ENCODE measurements at regions not wholly inside any gene's neighbourhood (a gene's known extent, or its start where the extent isn't known, plus 50 kb on each side); places are given as distances from the start of the nearest gene placed in this dataset.
"Not testable (repeated sequence)": the region's sequence is repeated elsewhere in the genome, so short reads cannot be mapped to it uniquely, and the experiment has no call there.

DNA sequence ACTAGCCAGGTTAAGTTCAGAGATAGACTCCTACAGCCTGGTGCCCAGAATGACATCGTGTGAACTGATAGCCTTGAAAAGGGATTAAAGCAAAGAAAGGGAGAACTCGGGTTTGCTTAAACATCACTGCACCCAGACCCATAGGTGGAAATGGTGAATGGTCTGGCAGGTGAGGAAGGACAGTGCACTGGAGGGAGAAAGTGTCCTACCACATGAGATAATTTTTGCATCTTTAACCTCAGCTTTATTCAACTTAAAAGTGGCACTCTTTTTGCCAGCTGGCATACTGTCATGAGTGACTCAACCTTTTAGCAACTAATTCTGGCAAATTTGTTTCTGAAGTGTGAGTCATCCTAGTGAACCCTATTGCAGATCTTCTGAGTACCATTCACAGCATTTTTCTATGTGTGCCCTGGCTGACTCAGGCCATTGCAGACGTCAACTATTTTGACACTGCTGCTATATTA lies 53.0 kb upstream of the DAPP1 start:
- DNase-seq (ENCODE audit: low read depth): peak; percentile 89

DNA sequence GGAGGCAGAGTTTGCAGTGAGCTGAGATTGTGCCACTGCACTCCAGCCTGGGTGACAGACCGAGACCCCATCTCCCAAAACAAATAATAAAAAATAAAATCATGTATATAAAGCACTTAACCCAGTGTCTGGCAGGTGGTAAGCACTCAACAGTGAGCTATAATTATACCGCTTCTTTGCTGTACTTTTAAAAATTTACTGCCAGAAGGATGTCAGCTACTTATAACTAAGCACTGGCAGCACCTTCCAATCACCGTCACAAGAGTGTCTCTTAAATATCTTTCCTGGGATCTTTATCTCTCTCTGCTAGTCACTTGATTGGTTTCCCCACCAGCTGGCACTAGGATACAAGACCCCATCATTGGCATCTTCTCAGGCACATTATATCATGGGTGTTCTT lies 53.9 kb upstream of the DAPP1 start:
- DNase-seq (ENCODE audit: low read depth): no peak

DNA sequence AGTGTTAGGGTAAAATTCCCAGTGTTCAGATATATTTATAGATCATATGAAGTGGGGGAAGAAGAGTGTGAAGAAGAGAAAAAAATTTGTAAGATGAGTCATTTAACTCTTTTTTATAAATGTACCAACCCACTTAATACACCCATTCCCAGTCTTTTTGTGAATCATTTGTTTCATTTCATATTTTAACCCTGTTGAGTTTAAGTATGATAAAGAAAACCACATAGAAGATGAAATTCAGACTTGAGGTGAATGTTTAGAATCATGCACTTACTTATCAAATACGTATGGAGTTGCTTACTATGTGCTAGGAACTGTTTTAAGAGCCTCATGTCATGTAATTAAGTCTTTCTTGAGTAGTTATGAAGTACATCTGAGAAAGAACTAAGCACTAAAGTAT lies 56.6 kb upstream of the DAPP1 start:
- no peak for DNase-seq (ENCODE audit: low read depth)

DNA sequence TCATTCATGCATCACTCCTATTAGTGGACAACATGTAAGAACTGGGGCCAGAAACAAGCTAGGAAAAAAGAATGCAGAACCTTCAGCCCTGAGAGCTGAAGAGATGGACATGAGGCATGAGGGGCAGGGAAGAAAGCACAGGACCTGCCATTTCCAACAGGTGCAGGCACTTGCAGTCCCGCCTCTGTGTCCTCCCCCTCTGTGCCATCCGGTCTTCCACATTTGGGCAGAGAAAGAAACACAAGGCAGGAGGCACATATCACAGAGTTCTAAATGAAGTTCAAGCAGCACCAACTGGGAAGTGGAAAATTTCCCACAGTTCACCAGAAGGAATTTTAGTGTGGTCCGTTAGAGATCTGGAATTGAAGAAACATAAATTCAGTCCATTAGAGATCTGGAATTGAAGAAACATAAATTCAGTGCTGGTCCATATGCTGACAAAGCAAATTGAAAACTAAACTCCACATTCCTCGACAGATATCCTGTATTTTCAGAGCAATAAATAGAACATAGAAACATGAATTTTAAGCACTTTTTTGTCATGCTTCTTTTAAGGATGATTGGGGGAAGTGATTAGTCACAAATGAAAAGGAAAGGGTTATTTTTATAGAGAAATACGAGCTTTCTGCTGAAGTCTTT lies 57.2 kb upstream of the DAPP1 start:
- no peak for DNase-seq (ENCODE audit: low read depth)

GRCh38 chr4:99755223-99755944 lies 61.2 kb upstream of the DAPP1 start:
- DNase-seq (ENCODE audit: low read depth): no peak

DNA sequence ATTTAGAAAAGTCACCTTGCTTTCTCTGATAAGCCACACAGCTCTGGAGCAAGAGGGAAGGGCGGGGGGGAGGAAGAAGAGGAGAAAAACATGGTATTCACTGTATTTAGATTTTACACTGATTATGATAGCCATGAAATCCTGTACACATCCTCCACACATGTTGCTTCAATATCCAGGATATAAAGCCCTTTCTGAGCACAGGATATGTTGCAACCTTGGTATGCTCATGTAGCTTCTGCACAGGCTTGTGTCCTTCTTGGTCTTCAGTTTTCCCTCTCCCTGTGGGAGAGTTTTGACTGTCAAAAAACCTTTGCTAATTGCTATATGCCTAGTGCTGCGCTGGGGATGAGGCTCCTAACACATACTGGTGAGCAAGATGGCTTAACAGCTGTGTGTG lies 61.9 kb upstream of the DAPP1 start:
- DNase-seq (ENCODE audit: low read depth): no peak

DNA sequence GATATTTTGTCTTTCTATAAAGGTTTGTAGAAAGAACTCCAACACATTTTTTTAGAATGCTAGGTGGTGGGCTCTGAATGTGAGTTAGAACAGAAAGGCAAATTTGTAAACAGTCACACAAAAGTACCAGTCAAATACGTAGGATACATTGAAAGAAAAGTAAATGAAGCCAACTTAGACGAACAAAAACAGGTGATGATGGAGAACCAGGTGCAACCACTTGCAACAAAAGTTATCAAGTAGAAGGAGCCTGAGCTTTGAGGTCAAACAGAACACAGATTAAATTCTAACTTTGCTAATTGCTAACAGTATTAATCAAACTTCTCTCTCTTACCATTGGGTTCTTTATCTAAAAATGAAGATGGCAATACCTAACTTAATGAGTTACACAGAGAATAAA lies 62.7 kb upstream of the DAPP1 start:
- DNase-seq (ENCODE audit: low read depth): no peak

DNA sequence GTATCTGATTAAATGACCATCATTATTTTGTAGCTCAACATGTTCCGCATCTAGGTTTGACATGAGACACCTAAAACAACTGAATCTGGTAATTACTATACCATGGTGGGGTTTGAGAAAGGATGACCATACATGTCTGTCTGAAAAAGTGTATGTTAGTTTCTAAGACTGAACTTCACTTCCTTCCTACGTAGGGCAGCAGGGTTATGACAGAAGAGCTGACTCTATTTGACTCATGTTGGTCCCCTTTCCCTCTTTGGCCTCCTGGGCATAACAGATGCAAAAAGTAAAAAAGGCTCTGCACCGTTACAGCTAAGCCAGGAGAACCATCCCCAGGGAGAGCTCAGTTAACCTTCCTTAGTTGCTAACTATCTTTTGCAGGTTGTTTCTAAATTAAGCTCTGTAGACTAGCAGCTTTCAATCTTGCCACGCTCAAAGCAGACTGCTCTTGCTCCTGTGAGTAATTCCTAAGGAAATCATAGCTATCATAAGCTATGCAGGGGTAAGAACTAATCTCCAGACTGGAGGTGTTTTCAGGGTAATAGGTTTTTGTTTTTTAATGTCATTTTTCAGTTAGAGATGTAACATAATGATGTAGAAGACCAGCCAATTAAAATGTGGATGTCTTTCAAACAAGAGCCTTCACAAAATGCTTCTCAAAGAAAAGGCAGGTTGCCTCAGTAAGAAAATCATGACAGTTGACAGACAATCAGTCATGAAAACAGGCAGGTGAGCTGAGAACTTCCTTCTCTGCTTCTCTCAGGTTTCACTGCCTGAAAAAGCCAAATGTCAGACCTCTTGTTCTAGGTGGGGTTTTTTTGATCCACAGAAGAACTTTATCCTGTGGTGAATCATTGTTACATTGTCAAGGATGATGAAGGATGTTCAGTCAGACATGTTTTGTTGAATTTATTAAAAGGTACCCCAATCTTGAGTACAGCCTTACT lies 66.9 kb upstream of the DAPP1 start:
- no peak for DNase-seq (ENCODE audit: low read depth)

DNA sequence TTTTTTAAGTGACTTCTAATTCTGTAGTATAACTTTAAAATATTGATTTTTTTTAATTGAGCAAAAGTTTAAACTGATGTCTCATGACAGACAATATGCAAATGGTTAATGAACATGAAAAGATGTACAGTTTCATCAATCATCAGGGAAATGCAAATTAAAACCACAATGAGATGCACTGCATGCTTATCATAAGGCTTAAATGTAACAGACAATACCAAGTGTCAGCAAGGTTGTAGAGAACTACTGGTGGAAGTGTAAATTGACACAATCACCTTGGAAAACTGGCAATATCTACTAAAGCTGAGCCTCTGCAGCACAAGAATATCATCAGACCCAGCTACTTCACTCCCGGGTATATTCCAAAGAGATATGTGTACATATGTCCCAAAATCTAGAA lies 70.2 kb upstream of the DAPP1 start:
- DNase-seq (ENCODE audit: low read depth): no peak

- no peak for DNase-seq (ENCODE audit: low read depth)
Measured at GRCh38 chr4:99736846-99737245, 79.2 kb upstream of the C4orf54 start.

DNA sequence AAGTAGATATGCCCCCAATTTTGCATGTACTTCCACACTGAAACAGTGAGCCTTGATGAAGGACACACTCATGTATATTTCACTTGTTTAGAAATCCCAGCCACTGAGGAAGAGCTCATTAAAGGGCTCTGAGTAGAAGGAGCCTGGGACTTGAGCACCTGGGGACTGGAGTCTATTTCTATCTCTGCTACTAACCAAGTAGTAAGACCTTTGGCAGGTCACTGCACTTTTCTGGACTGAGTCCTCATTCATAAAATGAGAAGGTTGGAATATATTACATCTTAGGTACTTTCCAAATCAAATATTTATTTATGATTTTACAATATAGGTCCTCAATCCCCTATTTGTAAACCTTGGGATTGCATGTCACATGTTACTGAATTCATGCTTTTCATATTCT lies 78.2 kb upstream of the C4orf54 start:
- DNase-seq (ENCODE audit: low read depth): no peak

GRCh38 chr4:99734583-99735322 lies 77.1 kb upstream of the C4orf54 start:
- DNase-seq (ENCODE audit: low read depth): no peak

DNA sequence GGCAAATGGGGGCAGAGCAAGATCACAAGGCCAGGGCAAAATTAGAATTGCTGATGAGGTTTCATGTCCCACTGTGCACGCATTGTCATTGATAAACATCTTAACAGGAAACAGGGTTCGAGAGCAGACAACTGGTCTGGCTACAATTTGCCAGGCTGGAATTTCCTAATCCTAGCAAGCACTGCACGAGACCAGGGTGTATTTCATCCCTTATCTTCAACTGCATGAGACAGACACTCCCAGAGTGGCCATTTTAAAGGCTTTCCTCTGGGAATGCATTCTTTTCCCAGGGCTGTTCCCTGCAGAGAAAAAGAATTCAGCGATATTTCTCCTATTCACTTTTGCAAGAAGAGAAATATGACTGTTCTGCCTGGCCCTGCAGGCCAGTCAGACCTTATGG lies 75.8 kb upstream of the C4orf54 start:
- DNase-seq (ENCODE audit: low read depth): not testable (repeated sequence)

GRCh38 chr4:99729186-99729585 lies 71.6 kb upstream of the C4orf54 start:
- no peak for DNase-seq (ENCODE audit: low read depth)

DNA sequence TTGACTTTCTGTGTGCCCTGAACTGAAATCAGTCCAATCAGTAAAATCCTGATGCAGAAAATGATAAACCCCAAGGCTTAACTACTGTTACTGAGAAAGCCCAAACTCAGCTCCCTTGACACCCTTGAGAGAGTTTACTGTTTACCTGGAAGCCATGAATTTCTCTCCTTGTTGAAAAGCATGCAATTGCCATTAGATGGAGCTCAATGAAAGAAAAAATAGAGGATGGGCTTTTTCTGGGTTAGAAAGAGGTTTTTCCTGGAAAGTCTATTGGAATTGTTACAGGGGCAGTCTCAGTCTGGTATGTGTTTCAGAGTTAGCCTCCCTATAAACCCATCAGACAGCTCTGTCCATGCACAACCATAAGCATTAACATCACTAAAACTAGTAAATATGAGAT lies 66.4 kb upstream of the C4orf54 start:
- no peak for DNase-seq (ENCODE audit: low read depth)

- DNase-seq (ENCODE audit: low read depth): peak; percentile 32
Measured at GRCh38 chr4:99723612-99724011, 66.0 kb upstream of the C4orf54 start.

GRCh38 chr4:99722725-99723124 lies 65.1 kb upstream of the C4orf54 start:
- no peak for DNase-seq (ENCODE audit: low read depth)

DNA sequence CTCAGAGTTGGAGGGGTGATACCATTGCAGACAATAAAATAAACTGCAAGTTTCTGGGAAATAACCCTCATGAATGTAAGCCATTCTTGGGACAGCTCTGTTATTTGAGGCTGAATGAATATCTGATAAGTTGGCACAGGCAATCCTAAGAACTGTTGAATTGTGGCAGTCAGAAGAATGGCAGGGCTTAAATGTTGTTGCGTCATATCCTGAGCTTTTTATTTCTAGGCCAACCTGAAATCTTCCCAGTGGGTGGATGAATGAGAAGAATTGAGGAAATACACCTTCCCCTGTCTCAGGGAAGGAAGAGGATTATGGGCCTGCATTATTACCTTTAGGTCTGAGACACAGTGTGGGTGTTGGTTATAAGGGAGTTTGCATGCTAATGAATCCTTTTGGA lies 64.4 kb upstream of the C4orf54 start:
- no peak for DNase-seq (ENCODE audit: low read depth)

DNA sequence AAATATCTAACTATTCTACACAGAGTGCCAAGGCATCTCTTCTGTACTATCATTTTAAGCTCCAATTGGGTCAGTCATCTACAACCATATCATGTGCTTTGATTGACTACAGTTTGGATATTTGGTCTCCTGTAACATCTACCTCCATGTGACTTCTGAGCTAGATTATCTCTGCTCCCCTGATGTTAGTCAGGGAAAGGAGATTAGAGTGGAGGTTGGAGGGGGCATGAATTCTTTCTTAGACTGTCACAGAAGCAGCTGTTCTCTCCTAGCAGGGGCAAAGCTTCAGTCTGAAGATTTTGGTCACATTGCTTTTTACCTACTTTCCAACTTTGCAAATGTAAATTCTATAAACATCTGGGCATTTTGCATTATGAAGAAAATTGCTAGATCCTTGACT lies 62.6 kb upstream of the C4orf54 start:
- DNase-seq (ENCODE audit: low read depth): no peak

DNA sequence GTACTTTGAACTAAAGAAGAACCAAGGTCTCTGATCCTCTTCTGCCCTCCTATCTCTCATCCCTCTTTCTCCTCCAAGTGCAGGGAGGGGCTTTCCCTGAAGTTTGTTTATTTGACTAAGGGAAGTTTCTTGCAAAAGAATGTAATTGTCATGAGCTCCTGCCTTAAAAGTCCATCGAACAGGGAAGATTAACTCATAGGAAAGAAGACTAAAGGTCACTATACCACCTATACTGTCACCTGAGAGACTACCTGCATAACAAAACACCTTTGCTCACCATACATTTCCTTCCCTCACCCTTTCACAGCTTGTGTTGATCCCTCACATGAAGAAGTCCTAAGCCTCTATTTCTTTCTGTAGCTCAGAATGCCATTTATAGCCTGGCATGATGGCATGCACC lies 59.4 kb upstream of the C4orf54 start:
- no peak for DNase-seq (ENCODE audit: low read depth)

GRCh38 chr4:99715286-99715685 lies 57.7 kb upstream of the C4orf54 start:
- DNase-seq (ENCODE audit: low read depth): no peak

- no peak for DNase-seq (ENCODE audit: low read depth)
Measured at GRCh38 chr4:99714179-99714578, 56.6 kb upstream of the C4orf54 start.
